AG04449 (cell line): ENCODE measurements at regions not wholly inside any gene's neighbourhood (a gene's known extent, or its start where the extent isn't known, plus 50 kb on each side); places are given as distances from the start of the nearest gene placed in this dataset.
A peak's percentile ranks its signal among the peaks of the same experiment; 100 is the strongest.

ENCODE experiments used
- CTCF ChIA-PET: fragments of 350-600 bp; formaldehyde crosslinking; extraction: SDS; loops from one replicate; lab custom pipeline; 2021; ENCODE audit warnings: antibody characterized with exemption; lab: Yijun Ruan, JAX
- POLR2A ChIA-PET: fragments of 400-600, 350-600 bp; formaldehyde crosslinking; extraction: SDS; loops from one replicate; lab custom pipeline; 2020; ENCODE audit warnings: antibody characterized with exemption, inconsistent platforms; lab: Yijun Ruan, JAX
- DNase-seq: peaks from one replicate; pipeline ENCODE4 v3.0.0-alpha.2; 2010; ENCODE audit warnings: low read depth, low spot score
- H3K4me3 ChIP-seq: 2 replicates; pipeline ENCODE4 v1.5.1; 2011; ENCODE audit warnings: low read depth, mild to moderate bottlenecking, control low read depth, low read length
- TF ChIP-seq, protein P1 (sequence below): IDR thresholded peaks from one replicate; pipeline ENCODE4 v1.5.1; 2011; ENCODE audit warnings: mild to moderate bottlenecking, moderate library complexity, low read length, control low read depth, inconsistent platforms; ENCODE audit not compliant: insufficient read depth; ENCODE audit errors: missing control alignments

DNA sequence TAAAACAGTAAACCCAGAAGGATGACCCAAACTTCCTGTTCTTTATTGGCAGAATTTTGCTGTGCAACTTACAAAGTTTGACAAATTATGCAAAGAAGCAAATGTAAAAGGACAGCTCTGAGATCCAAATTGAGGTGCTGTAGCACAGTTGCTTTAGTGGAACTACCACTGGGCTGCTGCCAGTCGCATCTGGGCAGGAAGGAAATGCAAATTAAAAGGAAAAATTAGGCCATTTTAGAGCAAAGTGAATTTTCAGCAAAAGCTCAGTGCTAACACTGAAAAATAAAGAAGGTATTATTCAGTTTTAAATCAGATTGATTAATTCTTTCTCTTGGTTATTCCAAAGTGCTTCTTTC is 104.5 kb downstream of the ZMAT3 start:
- no peak overlapping the region for H3K4me3 ChIP-seq
- CTCF ChIA-PET, result interaction anchor here (0.8 to 4.1 kb wide), 14 partner anchors 9 to 663 kb away, joined by 3 to 96 read pairs (median 4); no protein-coding TSS in a partner anchor
- TF ChIP-seq, protein P1, sequence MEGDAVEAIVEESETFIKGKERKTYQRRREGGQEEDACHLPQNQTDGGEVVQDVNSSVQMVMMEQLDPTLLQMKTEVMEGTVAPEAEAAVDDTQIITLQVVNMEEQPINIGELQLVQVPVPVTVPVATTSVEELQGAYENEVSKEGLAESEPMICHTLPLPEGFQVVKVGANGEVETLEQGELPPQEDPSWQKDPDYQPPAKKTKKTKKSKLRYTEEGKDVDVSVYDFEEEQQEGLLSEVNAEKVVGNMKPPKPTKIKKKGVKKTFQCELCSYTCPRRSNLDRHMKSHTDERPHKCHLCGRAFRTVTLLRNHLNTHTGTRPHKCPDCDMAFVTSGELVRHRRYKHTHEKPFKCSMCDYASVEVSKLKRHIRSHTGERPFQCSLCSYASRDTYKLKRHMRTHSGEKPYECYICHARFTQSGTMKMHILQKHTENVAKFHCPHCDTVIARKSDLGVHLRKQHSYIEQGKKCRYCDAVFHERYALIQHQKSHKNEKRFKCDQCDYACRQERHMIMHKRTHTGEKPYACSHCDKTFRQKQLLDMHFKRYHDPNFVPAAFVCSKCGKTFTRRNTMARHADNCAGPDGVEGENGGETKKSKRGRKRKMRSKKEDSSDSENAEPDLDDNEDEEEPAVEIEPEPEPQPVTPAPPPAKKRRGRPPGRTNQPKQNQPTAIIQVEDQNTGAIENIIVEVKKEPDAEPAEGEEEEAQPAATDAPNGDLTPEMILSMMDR, result no peak
- no peak for DNase-seq
- POLR2A ChIA-PET, result no interaction called here

GRCh38 chr3:178966299-178967176 is 105.1 kb downstream of the ZMAT3 start:
- ChIA-PET POLR2A (no interaction called here), CTCF (interaction anchor here (0.7 to 4.1 kb wide), 16 partner anchors 10 to 581 kb away, joined by 3 to 96 read pairs (median 4); no protein-coding TSS in a partner anchor)
- no peak overlapping the region for H3K4me3 ChIP-seq
- peak; percentile 3 for DNase-seq
- TF ChIP-seq, protein P1, result peak; percentile 18

DNA sequence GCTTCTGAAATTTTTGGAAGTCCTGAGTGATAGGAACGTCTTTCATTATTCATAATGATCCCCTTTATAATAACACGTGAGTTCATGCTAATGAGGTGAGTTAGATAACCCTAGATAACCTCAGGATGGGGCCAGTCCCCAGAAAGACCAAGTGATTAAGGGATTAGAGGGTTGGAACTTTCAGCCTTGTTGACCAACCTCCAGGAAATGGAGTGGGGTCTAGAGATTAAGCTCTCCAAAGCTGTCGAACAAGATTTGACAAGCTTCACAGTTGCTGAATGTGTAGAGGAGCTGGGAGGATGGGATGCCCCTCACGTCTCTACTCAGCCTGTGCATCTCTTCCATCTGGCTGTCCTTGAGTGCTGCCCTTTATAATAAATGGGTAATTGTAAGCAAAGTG is 107.1 kb downstream of the ZMAT3 start:
- ChIA-PET CTCF (no interaction called here), POLR2A (no interaction called here)
- TF ChIP-seq, protein P1, result no peak
- DNase-seq, result no peak
- no peak overlapping the region for H3K4me3 ChIP-seq

GRCh38 chr3:178960918-178961317 is 110.7 kb downstream of the ZMAT3 start:
- POLR2A ChIA-PET, result no interaction called here
- no peak for DNase-seq
- TF ChIP-seq, protein P1, result no peak
- H3K4me3 ChIP-seq, result no peak overlapping the region
- CTCF ChIA-PET, result no interaction called here

GRCh38 chr3:178960181-178960580 is 111.4 kb downstream of the ZMAT3 start:
- H3K4me3 ChIP-seq, result no peak overlapping the region
- DNase-seq, result no peak
- ChIA-PET POLR2A (no interaction called here), CTCF (no interaction called here)
- TF ChIP-seq, protein P1, result no peak

DNA sequence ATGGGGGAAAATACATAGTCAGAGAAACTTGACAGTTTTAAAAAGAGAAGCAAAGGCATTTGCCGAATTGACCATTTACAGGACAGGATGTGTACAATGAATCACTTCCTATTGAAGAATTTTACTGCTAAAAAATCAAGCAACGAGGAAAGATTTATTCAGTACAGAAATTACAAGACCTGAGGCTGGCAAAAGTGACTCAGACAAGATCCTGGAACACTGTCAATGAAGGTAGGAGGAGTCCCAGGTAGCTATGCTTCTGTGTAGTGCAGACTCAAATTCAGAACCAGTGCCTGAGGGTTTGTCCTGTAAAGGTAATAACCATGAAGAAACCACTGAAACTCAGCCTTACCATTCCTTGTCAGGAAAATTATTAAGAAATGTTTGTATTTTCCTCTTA is 120.9 kb downstream of the ZMAT3 start:
- ChIA-PET POLR2A (no interaction called here), CTCF (interaction anchor here (2.2 kb wide), 1 partner anchor 16 kb away, joined by 6 read pairs; no protein-coding TSS in a partner anchor)
- TF ChIP-seq, protein P1, result no peak

More for the DNA sequence above, 120.9 kb downstream of the ZMAT3 start:
- DNase-seq, result no peak
- no peak overlapping the region for H3K4me3 ChIP-seq
